Activated naive CD8-positive, alpha-beta T cell (primary cell): ENCODE measurements at regions not wholly inside any gene's neighbourhood (a gene's known extent, or its start where the extent isn't known, plus 50 kb on each side); places are given as distances from the start of the nearest gene placed in this dataset.

Experiments used
- H3K27ac Mint-ChIP-seq: one replicate; pipeline ENCODE4 v1.8.0; 2021; ENCODE audit warnings: mixed read lengths
- H3K27me3 Mint-ChIP-seq: one replicate; pipeline ENCODE4 v1.8.0; 2021; ENCODE audit warnings: mixed read lengths
- H3K36me3 Mint-ChIP-seq: one replicate; pipeline ENCODE4 v1.8.0; 2021; ENCODE audit warnings: mixed read lengths
- H3K4me1 Mint-ChIP-seq: one replicate; pipeline ENCODE4 v1.8.0; 2021; ENCODE audit warnings: low read depth, mixed read lengths
- H3K4me3 Mint-ChIP-seq: one replicate; pipeline ENCODE4 v1.8.0; 2021; ENCODE audit warnings: mild to moderate bottlenecking, mixed read lengths
- H3K9me3 Mint-ChIP-seq: one replicate; pipeline ENCODE4 v1.8.0; 2021; ENCODE audit warnings: low read depth, mixed read lengths

DNA sequence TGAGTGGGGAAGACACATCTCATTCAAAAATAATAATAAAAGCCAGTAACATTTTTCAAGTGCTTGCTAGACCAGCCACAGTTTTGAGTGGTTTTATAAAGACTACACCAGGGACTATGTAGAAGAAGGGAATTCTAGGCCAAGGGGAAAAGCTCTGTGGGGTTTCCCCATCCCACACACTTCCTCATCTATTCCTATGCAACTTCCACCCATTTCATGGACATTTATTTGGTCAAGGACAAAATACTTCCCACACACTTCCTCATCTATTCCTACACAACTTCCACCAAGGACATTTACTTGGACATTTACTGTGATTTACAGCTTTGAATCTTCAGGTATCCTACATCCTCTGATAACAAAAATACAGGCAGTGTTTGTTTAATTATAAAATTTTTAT, 86.5 kb upstream of the KLF3 start:
- Mint-ChIP-seq H3K4me1 (peaks cover 6% of the 10 kb centered on the region), H3K27ac (no peak overlapping the region), H3K4me3 (no peak overlapping the region), H3K9me3 (no peaks in the 10 kb centered on the region), H3K27me3 (no peaks in the 10 kb centered on the region), H3K36me3 (no peaks in the 10 kb centered on the region)

DNA sequence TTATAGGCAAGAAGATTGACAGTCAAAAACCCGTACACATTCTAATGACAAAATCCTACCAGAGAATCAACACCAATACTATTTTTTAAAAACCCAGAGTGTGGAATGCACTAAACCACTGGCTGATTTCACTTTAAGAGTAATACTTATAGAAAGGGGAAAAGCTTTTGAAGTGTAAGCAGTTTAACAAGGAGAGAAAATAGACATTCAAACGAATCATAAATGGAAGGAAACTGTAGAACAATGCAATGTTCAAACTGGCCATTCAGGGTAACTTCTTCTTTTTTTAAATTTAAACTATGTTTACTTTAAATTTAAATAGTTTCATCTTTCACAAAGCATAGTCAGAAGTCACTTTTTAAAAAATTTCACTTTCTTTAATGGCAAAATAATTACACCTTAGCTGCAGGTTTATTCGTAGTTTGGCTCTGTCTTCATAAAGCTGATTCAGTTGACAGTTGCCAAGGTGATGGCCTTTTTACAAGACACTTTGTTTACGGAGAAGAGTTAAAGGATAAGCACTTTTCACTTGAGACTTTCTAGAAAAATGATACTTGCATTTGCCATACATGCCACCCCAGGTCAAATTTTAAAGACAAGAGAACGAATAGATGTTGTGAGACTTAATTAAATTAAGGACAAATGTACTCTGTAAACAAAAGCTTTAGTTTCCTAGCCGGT, 82.4 kb upstream of the KLF3 start:
- Mint-ChIP-seq H3K9me3 (no peaks in the 10 kb centered on the region), H3K4me1 (peaks cover 5% of the 10 kb centered on the region), H3K27ac (no peak overlapping the region), H3K36me3 (no peaks in the 10 kb centered on the region), H3K27me3 (no peaks in the 10 kb centered on the region), H3K4me3 (no peak overlapping the region)

DNA sequence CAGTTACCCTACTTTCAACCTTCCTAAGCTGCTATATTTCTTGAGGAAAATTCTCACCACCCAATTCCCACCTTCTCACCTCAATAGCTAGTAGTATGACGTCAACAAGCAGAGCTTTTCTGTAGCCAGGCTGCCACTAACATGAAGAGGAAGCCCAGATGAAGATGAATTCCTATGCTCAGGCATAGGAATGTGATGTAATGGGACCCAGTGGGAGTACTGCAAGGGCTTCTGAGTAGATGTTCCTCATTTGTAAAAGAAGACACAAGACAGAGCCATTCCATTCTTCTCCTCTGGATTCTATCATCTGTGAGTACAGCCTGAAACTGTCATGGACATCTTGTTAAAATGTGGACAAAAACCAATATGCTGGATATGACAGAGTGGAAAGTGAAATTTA, 81.6 kb upstream of the KLF3 start:
- Mint-ChIP-seq H3K27ac (no peak overlapping the region), H3K27me3 (no peaks in the 10 kb centered on the region), H3K9me3 (no peaks in the 10 kb centered on the region), H3K4me1 (peaks cover 5% of the 10 kb centered on the region), H3K36me3 (peaks cover 3% of the 10 kb centered on the region), H3K4me3 (no peak overlapping the region)

DNA sequence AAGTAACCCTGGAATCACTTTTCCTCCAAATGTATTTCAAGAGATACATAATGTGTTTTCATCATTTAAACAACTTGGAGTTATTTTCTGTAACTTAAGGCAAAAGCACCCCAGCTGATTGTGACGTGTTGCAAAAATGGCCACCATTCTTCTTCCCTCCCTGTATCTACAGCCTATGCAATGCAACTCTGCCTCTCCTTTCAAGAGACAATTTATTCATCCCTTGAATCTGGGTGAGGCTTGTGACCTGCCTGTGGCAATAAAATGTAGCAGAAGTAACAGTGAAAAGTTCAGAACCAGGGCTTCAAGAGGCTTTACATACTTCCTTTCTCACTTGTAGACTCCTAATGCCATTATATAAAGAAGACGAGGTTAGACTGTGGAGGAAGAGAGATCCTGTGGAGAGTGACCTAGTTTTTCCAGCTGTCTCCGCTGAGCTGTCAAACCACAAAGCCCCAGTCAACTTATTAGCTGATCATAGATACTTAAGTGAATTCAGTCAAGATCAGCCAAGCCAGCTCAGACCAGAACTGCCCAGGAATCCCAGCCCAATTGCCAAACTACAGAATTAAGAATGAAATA, 81.0 kb upstream of the KLF3 start:
- Mint-ChIP-seq H3K4me1 (peaks cover 5% of the 10 kb centered on the region), H3K9me3 (no peaks in the 10 kb centered on the region), H3K36me3 (peaks cover 3% of the 10 kb centered on the region), H3K27ac (no peak overlapping the region), H3K27me3 (no peaks in the 10 kb centered on the region), H3K4me3 (no peak overlapping the region)

DNA sequence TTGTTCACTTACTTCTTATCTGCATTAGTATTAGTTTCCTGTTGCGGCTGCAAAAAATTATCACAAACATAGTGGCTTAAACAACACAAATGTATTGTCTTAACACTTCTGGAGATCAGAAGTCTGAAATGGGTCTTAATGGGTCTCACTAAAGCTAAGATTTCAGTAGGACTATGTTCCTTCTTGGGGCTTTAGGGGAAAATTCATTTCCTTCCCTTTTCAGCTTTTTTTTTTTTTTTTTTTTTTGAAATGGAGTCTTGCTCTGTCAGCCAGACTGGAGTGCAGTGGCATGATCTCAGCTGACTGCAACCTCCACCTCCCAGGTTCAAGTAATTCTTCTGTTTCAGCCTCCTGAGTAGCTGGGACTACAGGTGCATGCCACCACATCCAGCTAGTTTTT, 78.1 kb upstream of the KLF3 start:
- no peak overlapping the region for H3K27ac Mint-ChIP-seq
- H3K27me3 Mint-ChIP-seq: no peaks in the 10 kb centered on the region
- H3K36me3 Mint-ChIP-seq: peaks cover 3% of the 10 kb centered on the region
- no peak overlapping the region for H3K4me3 Mint-ChIP-seq
- peaks cover 5% of the 10 kb centered on the region for H3K4me1 Mint-ChIP-seq
- peaks cover 5% of the 10 kb centered on the region for H3K9me3 Mint-ChIP-seq

DNA sequence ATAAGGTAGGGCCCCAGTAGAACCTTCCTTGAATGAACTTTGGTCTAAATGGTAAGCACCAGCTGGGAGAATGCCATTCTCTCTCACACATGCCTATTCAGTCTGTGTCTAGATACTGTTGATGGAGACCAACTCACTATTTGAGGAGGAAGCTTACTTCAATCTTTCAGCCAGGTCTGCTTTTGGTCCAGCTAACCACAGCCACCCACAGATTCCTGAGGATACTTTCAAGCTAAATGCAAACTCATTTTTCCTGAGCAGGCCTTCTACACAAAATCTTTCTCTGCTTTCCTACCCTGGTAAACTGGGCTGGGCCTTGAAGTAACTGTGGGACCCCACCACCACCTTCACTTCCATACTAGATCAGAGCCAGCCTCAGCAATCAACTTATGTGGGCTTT, 76.9 kb upstream of the KLF3 start:
- peaks cover 3% of the 10 kb centered on the region for H3K36me3 Mint-ChIP-seq
- H3K4me3 Mint-ChIP-seq: no peak overlapping the region
- no peak overlapping the region for H3K27ac Mint-ChIP-seq
- H3K9me3 Mint-ChIP-seq: peaks cover 5% of the 10 kb centered on the region
- H3K27me3 Mint-ChIP-seq: no peaks in the 10 kb centered on the region
- H3K4me1 Mint-ChIP-seq: peaks cover 5% of the 10 kb centered on the region

DNA sequence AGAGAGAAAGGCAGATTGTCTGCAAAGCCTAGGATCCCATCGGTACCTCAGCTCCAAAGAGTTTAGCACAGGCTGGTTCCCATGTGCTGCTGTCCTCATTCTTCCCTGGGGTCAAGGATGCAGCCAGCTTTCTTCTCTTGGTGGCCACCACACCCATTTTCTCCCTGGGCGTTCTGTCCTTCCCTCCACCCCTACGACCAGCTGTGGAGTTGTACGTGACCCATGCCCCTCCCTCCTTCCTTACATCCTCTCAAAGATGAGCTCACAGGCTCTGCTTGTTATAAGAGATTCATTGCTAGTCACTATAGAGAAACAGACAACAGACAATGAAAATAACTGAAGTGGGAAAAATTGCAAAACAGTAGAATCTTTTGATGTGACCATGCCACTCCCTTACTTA, 74.0 kb upstream of the KLF3 start:
- Mint-ChIP-seq H3K27me3 (no peaks in the 10 kb centered on the region), H3K9me3 (peaks cover 5% of the 10 kb centered on the region), H3K27ac (no peak overlapping the region), H3K36me3 (peaks cover 3% of the 10 kb centered on the region), H3K4me3 (no peak overlapping the region), H3K4me1 (no peaks in the 10 kb centered on the region)

DNA sequence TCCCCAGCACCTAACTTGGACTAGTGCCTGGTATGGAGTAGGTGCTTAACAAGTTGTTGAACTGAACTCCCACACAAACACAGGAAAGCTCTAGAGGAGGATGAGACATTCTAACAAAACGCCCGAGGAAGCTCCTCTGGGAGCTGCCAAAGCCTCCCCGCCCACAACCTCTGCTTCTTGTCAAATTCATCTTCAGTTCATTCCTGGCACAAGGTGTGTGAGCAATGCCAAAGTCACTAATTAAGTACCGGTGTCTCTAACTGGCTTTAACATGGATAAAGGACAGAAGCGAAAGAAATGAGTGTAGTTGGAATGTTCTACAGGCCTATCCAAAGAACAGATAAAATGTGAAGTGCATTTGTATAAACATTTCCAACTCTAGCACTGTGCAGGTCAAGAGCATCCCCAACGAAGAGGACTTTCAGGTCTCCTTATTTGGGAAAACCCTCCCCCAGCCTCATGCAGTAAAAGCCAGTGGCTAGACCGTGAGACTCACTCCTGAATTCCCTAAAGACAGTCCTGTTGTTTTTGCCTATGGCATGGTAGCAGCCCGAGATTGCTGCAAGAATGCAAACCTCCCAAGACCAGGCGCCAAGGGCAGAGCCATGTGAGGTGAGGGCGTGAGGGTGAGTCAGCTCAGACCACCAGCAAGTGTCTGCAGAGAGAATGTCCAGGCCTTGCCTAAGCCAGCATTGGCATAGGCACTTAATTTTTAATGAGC, 72.2 kb upstream of the KLF3 start:
- H3K36me3 Mint-ChIP-seq: peaks cover under 1% of the 10 kb centered on the region
- no peaks in the 10 kb centered on the region for H3K4me1 Mint-ChIP-seq
- H3K9me3 Mint-ChIP-seq: peaks cover 5% of the 10 kb centered on the region
- H3K27ac Mint-ChIP-seq: no peak overlapping the region
- no peaks in the 10 kb centered on the region for H3K27me3 Mint-ChIP-seq
- no peak overlapping the region for H3K4me3 Mint-ChIP-seq

DNA sequence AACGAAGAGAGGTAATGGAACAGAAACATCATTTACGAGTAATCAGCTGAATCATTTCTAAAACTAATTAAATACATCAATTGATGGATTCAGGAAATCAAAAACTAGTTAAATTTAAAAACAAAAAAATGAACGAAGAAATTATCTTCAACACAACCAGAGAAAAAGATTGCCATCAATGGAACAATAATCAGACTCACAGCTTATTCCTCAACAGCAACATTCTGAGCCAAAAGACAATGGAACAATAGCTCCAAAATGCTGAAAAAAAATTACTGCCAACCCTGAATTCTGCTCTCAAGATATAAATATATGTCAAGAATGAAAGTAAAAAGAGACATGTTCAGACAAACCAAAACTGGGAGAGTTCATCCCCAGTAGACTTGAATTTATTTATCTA, 65.5 kb upstream of the KLF3 start:
- H3K4me1 Mint-ChIP-seq: no peaks in the 10 kb centered on the region

DNA sequence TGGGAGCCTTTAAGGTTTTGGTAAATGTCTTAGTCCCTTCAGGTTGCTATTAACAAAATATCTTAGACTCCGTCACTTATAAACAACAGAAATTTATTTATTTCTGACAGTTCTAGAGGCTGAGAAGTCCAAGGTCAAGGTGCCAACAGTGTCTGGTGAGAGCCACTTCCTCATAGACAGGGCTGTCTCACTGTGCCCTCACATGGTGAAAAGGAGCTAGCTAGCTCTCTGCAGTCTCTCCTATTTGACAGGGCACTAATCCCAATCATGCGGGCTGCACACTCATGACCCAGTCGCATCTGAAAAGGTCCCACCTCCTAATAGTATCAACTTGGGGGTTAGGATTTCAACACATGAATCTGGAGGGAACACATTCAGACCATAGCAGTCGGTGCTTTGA, 63.4 kb upstream of the KLF3 start:
- no peak overlapping the region for H3K4me3 Mint-ChIP-seq
- H3K9me3 Mint-ChIP-seq: no peaks in the 10 kb centered on the region
- H3K4me1 Mint-ChIP-seq: peaks cover 12% of the 10 kb centered on the region
- H3K27me3 Mint-ChIP-seq: no peaks in the 10 kb centered on the region
- H3K27ac Mint-ChIP-seq: no peak overlapping the region
- H3K36me3 Mint-ChIP-seq: no peaks in the 10 kb centered on the region

More for the DNA sequence above, 65.5 kb upstream of the KLF3 start:
- Mint-ChIP-seq H3K27ac (no peak overlapping the region), H3K36me3 (no peaks in the 10 kb centered on the region), H3K9me3 (no peaks in the 10 kb centered on the region), H3K4me3 (no peak overlapping the region), H3K27me3 (no peaks in the 10 kb centered on the region)

DNA sequence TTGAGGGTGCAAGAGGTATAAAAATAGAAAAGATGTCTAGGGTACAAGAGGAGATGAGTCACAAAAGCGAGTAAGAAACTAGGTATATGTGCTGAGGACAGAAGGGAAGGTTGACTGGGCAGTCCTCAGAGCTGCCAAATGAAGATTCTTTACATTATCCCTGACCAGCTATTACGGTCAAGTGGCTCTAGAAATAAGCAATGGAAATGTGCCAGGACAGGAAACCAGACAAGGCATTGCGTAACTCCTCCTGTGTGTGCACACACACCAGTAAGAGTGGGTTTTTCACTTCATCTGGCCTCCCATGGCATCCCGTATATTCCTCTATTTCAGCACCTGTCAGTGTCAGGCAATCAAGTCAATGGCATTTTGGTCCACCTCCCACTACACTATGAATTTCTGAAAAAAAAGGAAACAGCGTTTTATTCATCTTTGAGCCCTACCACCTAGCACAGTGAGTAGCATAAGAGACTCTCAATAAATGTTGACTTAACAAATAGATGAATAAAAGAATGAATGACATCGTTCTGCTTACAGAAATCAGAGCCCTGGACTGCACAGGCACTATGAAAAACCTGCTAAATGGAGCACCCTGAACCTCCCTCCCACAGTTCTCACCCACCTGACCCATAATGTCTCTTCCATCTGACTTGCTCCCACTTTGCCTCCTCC, 62.6 kb upstream of the KLF3 start:
- Mint-ChIP-seq H3K27me3 (no peaks in the 10 kb centered on the region), H3K36me3 (no peaks in the 10 kb centered on the region), H3K9me3 (no peaks in the 10 kb centered on the region), H3K4me1 (peaks cover 19% of the 10 kb centered on the region), H3K4me3 (no peak overlapping the region), H3K27ac (no peak overlapping the region)

DNA sequence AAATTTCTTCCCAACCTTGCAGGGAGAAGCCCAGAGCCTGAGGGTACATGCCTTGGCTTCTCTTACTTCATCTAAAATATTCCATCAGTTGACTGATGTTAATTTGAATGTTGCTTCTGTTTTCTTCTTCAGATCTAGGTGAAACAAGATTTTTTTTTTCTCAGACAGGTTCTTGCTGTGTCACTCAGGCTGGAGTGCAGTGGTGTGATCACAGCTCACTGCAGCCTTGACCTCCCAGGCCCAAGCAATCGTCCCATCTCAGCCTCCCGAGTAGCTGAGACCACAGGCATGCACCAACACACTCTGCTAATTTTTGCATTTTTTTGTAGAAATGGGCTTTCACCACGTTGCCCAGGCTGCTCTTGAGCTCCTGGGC, 62.1 kb upstream of the KLF3 start:
- Mint-ChIP-seq H3K4me3 (no peak overlapping the region), H3K4me1 (peaks cover 22% of the 10 kb centered on the region), H3K27ac (no peak overlapping the region), H3K9me3 (no peaks in the 10 kb centered on the region), H3K36me3 (no peaks in the 10 kb centered on the region), H3K27me3 (no peaks in the 10 kb centered on the region)

DNA sequence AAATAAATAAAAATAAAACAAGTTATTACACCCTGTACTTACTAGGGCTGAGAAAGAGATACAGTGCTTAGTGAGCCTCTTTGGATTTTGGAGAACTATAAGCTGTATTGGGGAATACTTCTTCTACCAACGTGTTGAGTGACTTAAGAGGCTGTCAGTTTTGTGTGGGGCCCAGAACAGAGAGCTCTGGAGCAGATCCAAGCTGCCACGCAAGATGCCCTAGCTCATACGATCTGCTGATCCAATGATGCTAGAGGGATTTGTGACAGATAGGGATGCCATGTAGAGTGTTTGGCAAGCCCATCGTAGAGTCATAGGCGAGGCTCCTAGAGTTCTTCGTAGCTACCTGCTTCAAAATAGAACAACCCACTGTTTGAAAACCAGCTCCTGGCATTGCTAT, 60.3 kb upstream of the KLF3 start:
- Mint-ChIP-seq H3K27me3 (no peaks in the 10 kb centered on the region), H3K27ac (no peak overlapping the region), H3K4me3 (no peak overlapping the region), H3K4me1 (peaks cover 22% of the 10 kb centered on the region), H3K9me3 (no peaks in the 10 kb centered on the region), H3K36me3 (no peaks in the 10 kb centered on the region)

DNA sequence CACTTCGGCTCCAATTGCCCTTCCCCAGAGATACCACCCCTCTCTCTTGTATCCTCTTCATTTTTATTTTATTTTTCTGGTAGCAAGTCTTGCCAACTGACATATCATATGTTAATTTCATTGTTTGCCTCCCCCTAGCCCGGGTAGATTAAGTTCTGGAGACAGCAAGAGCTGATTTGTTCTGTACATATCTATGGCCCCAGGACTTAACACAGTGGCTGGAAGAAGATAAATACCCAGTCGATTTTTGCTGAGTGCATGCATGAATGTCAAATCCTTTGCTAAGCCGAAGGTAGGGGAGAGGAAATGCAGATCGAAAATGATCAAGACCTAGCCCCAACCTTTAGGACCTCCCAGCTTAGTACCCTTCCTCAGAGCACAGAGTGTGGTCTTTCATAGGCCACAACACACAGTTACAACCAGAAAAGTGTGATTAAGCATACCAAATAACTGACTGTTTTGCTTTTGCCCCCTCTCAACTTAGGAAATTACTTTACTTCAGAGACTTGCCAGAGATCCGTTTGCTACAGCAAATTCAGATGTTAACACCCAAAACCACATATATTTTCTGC, 58.7 kb upstream of the KLF3 start:
- no peaks in the 10 kb centered on the region for H3K9me3 Mint-ChIP-seq
- H3K27me3 Mint-ChIP-seq: no peaks in the 10 kb centered on the region
- no peak overlapping the region for H3K27ac Mint-ChIP-seq
- H3K4me3 Mint-ChIP-seq: no peak overlapping the region
- no peaks in the 10 kb centered on the region for H3K36me3 Mint-ChIP-seq
- peaks cover 27% of the 10 kb centered on the region for H3K4me1 Mint-ChIP-seq
